Spleen (tissue), 11 donors: ENCODE measurements at regions not wholly inside any gene's neighbourhood (a gene's known extent, or its start where the extent isn't known, plus 50 kb on each side); places are given as distances from the start of the nearest gene placed in this dataset.

Experiments used
- DNase-seq: peaks from one replicate; pipeline ENCODE4 v3.0.0-alpha.2; 2020
- H3K27ac ChIP-seq, 8 donors: fragments of 200-600 bp; sonication (generic) in 7 of 8; 1 replicate in 4 of 8; 2 replicates in 4 of 8; pipeline versions ENCODE4 v1.5.0 to v1.8.0; 2016 to 2021; ENCODE audit warnings: inconsistent platforms in 4 of 8, mild to moderate bottlenecking in 4 of 8, moderate library complexity in 1 of 8
- H3K27me3 ChIP-seq, 7 donors: fragments of 200-600 bp; sonication (generic) in 6 of 7; replicated peaks in 1 of 7; 1 replicate in 4 of 7; 2 replicates in 3 of 7; pipeline versions ENCODE4 v1.5.0 to v1.8.0; 2016 to 2021; ENCODE audit warnings: inconsistent platforms in 3 of 7, mild to moderate bottlenecking in 1 of 7
- H3K36me3 ChIP-seq, 6 donors: fragments of 200-600 bp; sonication (generic) in 5 of 6; 1 replicate in 4 of 6; 2 replicates in 2 of 6; pipeline versions ENCODE4 v1.5.0 to v1.8.0; 2016 to 2021; ENCODE audit warnings: inconsistent platforms in 2 of 6
- H3K4me1 ChIP-seq, 6 donors: fragments of 200-600 bp; sonication (generic) in 5 of 6; 1 replicate in 3 of 6; 2 replicates in 3 of 6; pipeline versions ENCODE4 v1.5.0 to v1.8.0; 2016 to 2021; ENCODE audit warnings: inconsistent platforms in 3 of 6
- H3K4me3 ChIP-seq, 8 donors: fragments of 200-600 bp; sonication (generic) in 7 of 8; 1 replicate in 4 of 8; 2 replicates in 4 of 8; pipeline versions ENCODE4 v1.5.0 to v1.8.0; 2016 to 2021; ENCODE audit warnings: inconsistent platforms in 4 of 8, mild to moderate bottlenecking in 4 of 8, moderate library complexity in 2 of 8
- H3K9me3 ChIP-seq, 8 donors: fragments of 200-600 bp; sonication (generic) in 7 of 8; 1 replicate in 4 of 8; 2 replicates in 4 of 8; pipeline versions ENCODE4 v1.5.0 to v1.8.0; 2016 to 2021; ENCODE audit warnings: inconsistent platforms in 4 of 8
- POLR2A ChIP-seq, 3 donors: fragments of 450-650 bp; IDR thresholded peaks; one replicate each; pipeline ENCODE4 v1.5.1; 2017; ENCODE audit warnings: antibody characterized with exemption in 3 of 3, mild to moderate bottlenecking in 1 of 3
- POLR2AphosphoS5 ChIP-seq, 3 donors: sonication (generic); formaldehyde crosslinking; IDR thresholded peaks; one replicate each; pipeline ENCODE4 v1.5.1; 2017; ENCODE audit warnings: antibody characterized with exemption in 3 of 3
- WGBS, 5 donors: extraction: QIAGEN DNeasy Blood & Tissue Kit in 3 of 5; methylation state at CpG; one replicate each; pipeline versions ENCODE4 v1.1.5 to v1.1.7; 2013 to 2018; 5-methylcytosine and 5-hydroxymethylcytosine counted together
- intact Hi-C: fragments of 100-400 bp; cut with DNase I; formaldehyde crosslinking; loops from one replicate; pipeline ENCODE4 v1.15.0; 2023; ENCODE audit warnings: low total_unique reads
- TF ChIP-seq, protein P1 (sequence below), 11 experiments: fragments of 200-600 bp in 7 of 11; fragments of 450-650 bp in 4 of 11; sonication (generic) in 4 of 11; IDR thresholded peaks in 8 of 11; conservative IDR thresholded peaks in 3 of 11; 1 replicate in 7 of 11; 2 replicates in 4 of 11; pipeline versions ENCODE4 v1.4.0 to v1.8.0; 2016 to 2021; ENCODE audit warnings: antibody characterized with exemption in 11 of 11, inconsistent platforms in 4 of 11, mild to moderate bottlenecking in 1 of 11
- donor health status: healthy with polysubstance abuse.
- donor health status: DM: no; HTN: no; CAD: no; lungs with moderate emphysema.
- donor health status: DM: no; HTN: no; CAD: no.
- donor health status: Bipolar disorder and iron deficiency.
- donor health status: healthy.
- donor health status: DM: no; HTN: no; CAD: no.
- donor health status: DM: yes; HTN: yes; CAD: no.

DNA sequence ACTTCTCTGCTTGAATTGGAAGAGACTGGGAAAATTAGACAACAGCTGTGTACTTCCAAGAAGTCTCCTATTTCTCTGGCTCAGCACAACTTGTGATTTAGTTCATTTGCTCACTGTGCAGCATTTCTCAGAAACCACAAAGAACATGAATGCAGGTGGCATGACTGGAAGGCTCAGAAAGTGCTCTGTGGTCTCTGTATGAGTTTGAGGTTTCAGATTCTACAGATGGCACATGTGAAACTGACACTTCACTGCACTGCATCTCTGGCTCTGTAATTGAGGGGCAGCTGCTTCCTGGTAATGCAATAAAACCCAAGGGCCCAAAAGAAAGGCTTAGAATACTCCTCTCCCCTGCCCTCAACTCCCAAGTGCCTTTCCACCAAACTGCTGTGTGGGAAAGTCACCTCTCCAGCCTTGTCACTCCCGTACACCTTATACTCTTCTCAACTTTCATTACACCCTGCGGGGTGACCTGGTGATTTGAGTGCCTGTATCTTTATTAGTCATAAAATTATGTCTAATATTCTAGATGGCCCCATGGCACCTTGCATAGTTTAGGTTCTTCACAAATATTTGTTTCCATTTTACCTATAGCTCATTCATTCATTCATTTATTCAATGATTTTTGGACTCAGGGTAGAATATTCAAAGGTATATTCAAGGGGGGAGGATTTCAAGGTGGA, 82.5 kb downstream of the ESM1 start:
- 36 to 52% (median 43%) methylated on average over 2 of the region's 2 CpGs for WGBS, 5 donors
- TF ChIP-seq POLR2A (IDR thresholded peaks at IDR 0.05) (no peak), POLR2AphosphoS5 (IDR thresholded peaks at IDR 0.05) (no peak)
- TF ChIP-seq, protein P1, sequence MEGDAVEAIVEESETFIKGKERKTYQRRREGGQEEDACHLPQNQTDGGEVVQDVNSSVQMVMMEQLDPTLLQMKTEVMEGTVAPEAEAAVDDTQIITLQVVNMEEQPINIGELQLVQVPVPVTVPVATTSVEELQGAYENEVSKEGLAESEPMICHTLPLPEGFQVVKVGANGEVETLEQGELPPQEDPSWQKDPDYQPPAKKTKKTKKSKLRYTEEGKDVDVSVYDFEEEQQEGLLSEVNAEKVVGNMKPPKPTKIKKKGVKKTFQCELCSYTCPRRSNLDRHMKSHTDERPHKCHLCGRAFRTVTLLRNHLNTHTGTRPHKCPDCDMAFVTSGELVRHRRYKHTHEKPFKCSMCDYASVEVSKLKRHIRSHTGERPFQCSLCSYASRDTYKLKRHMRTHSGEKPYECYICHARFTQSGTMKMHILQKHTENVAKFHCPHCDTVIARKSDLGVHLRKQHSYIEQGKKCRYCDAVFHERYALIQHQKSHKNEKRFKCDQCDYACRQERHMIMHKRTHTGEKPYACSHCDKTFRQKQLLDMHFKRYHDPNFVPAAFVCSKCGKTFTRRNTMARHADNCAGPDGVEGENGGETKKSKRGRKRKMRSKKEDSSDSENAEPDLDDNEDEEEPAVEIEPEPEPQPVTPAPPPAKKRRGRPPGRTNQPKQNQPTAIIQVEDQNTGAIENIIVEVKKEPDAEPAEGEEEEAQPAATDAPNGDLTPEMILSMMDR (IDR thresholded peaks at IDR 0.05 in 8 of 11, conservative IDR thresholded peaks at IDR 0.05 in 3 of 11) = no peak
- no peak overlapping the region for H3K4me3 ChIP-seq
- no peak for DNase-seq
- peaks cover 0 to 50% (median 0%) of the 10 kb centered on the region in 7 donors for H3K27me3 ChIP-seq
- no peaks in the 10 kb centered on the region for H3K9me3 ChIP-seq
- no peaks in the 10 kb centered on the region for H3K36me3 ChIP-seq
- peaks cover 0 to 26% (median 4%) of the 10 kb centered on the region in 6 donors for H3K4me1 ChIP-seq
- intact Hi-C loops = loop anchor here (10.0 kb wide), 1 partner anchor 252 kb away; no protein-coding TSS in a partner anchor
- H3K27ac ChIP-seq = peak overlapping the region in 1 of 8 donors; percentile 31

DNA sequence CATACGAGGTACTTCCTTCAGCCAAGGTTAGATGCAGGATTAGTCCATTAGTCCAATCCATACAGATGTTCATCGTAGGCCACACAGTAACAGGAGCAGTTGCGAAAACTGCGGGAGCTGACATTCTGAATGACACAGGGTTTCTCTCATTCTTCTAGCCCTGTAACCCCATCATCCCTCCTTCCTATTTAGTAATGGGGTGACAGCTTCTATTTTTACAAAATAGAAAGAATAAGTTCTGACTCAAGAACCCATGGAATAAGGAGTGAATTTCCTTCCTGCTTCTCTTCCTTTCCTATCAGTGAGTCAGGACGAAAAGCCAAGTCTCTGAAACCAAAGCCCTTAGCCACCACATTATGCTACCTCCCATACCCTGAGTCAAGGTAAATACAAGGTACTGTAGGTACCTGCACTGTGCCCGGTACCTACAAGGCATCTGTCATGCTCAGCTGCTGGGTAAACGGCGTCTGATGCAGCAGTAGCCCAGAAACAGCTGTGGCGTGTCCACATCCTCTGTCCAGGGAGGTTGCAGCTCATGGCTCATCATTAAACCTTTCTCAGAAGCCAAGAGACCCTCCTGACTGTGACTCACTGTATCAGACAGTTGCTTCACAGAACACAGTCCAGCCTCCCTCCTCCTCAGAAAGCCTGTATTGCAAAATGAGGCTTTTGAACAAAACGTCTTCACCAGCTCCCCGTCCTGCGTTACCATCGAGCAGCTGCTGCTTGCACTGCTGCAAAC, 84.2 kb downstream of the ESM1 start:
- TF ChIP-seq, protein P1 (IDR thresholded peaks at IDR 0.05 in 8 of 11, conservative IDR thresholded peaks at IDR 0.05 in 3 of 11) = no peak
- Histone ChIP-seq H3K36me3 (no peaks in the 10 kb centered on the region), H3K27ac (no peak overlapping the region), H3K27me3 (peaks cover 0 to 55% (median 3%) of the 10 kb centered on the region in 7 donors), H3K4me1 (peaks cover 0 to 28% (median 4%) of the 10 kb centered on the region in 6 donors), H3K9me3 (no peaks in the 10 kb centered on the region), H3K4me3 (no peak overlapping the region)
- 55 to 78% (median 72%) methylated on average over 11 to 13 of the region's 13 CpGs for WGBS, 5 donors
- intact Hi-C loops = loop anchor here (10.0 kb wide), 1 partner anchor 254 kb away; no protein-coding TSS in a partner anchor
- no peak for DNase-seq

DNA sequence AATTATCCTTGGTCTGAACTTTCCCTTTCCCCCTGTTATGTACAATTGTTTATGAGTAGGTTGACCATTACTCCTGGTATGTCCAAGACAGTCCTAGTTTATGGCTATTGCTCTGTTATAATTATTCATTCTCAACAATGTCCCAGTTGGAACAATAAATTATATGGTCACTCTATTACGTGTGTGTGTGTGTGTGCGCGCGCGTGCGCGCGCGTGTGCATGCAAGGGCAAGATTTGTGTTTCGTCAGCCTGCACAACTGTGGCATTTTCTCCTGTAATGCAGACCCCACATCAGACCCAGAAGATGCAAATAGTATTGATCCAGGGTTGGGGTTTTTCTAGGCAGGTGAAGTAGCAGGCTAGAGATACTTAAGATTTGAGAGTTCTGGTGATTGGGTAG, 88.4 kb downstream of the ESM1 start:
- no peaks in the 10 kb centered on the region for H3K9me3 ChIP-seq
- 93 to 99% (median 94%) methylated on average over 10 of the region's 10 CpGs for WGBS, 5 donors
- H3K27me3 ChIP-seq = peaks cover 0 to 50% (median 3%) of the 10 kb centered on the region in 7 donors
- TF ChIP-seq POLR2A (IDR thresholded peaks at IDR 0.05) (no peak), POLR2AphosphoS5 (IDR thresholded peaks at IDR 0.05) (no peak)
- TF ChIP-seq, protein P1 (IDR thresholded peaks at IDR 0.05 in 8 of 11, conservative IDR thresholded peaks at IDR 0.05 in 3 of 11) = no peak
- DNase-seq = no peak
- H3K4me3 ChIP-seq = no peak overlapping the region
- H3K36me3 ChIP-seq = no peaks in the 10 kb centered on the region
- peaks cover 0 to 26% (median 2%) of the 10 kb centered on the region in 6 donors for H3K4me1 ChIP-seq
- H3K27ac ChIP-seq = no peak overlapping the region
- intact Hi-C loops = no loop called here

DNA sequence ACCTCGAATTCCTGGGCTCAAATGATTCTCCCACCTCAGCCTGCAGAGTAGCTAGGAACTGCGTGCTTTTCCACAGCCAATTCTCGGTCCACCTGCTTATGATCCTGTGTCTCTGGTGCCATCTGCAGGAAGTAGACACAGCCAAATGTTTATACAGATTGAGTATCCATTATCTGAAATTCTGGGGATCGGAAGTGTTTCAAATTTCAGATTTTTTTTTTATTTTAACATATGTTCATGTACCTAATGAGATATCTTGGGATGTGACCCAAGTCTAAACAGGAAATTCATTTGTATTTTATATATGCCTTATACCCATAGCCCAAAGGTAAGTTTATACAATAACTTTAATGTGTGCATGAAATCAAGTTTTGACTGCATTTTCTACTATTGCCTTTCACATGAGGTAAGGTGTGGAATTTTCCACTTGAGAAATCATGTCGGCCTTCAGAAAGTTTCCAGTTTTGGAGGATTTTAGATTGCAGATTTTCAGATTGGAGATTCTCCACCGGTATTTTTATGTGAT, 89.5 kb downstream of the ESM1 start:
- Histone ChIP-seq H3K4me1 (peaks cover 0 to 16% (median 2%) of the 10 kb centered on the region in 6 donors), H3K27me3 (peaks cover 0 to 39% (median 3%) of the 10 kb centered on the region in 7 donors), H3K4me3 (no peak overlapping the region), H3K9me3 (no peaks in the 10 kb centered on the region), H3K36me3 (no peaks in the 10 kb centered on the region), H3K27ac (no peak overlapping the region)
- WGBS, 5 donors = 43 to 53% (median 51%) methylated on average over 6 of the region's 6 CpGs
- TF ChIP-seq, protein P1 (IDR thresholded peaks at IDR 0.05 in 8 of 11, conservative IDR thresholded peaks at IDR 0.05 in 3 of 11) = peak in 7 of 11 experiments; percentile 18 to 42 (median 24)
- no peak for TF ChIP-seq POLR2A (IDR thresholded peaks at IDR 0.05)
- no peak for TF ChIP-seq POLR2AphosphoS5 (IDR thresholded peaks at IDR 0.05)
- no peak for DNase-seq
- intact Hi-C loops = no loop called here
